Ovary (tissue), 7 donors: ENCODE measurements at regions not wholly inside any gene's neighbourhood (a gene's known extent, or its start where the extent isn't known, plus 50 kb on each side); places are given as distances from the start of the nearest gene placed in this dataset.

Experiments
- DNase-seq, 5 donors: peaks; one replicate each; pipeline ENCODE4 v3.0.0-alpha.2; 2019 to 2020
- H3K27ac ChIP-seq, 2 donors: fragments of 200-600 bp; one replicate each; pipeline versions ENCODE4 v1.5.1 to v1.8.0; 2019 to 2022
- H3K27me3 ChIP-seq: fragments of 200-600 bp; one replicate; pipeline ENCODE4 v1.8.0; 2022
- H3K36me3 ChIP-seq: fragments of 200-600 bp; sonication (generic); one replicate; pipeline ENCODE4 v1.5.1; 2019
- H3K4me1 ChIP-seq: one replicate; pipeline ENCODE4 v1.8.1; 2013; ENCODE audit warnings: mild to moderate bottlenecking, moderate library complexity; ENCODE audit not compliant: insufficient read depth
- H3K4me3 ChIP-seq: fragments of 200-600 bp; sonication (generic); one replicate; pipeline ENCODE4 v1.5.1; 2017
- H3K9me3 ChIP-seq, 2 donors: fragments of 200-600 bp in 1 of 2; sonication (generic) in 1 of 2; one replicate each; pipeline versions ENCODE4 v1.5.1 to v1.8.1; 2013 to 2019; ENCODE audit warnings: mild to moderate bottlenecking in 1 of 2, moderate library complexity in 1 of 2
- CTCF ChIP-seq, 3 donors: fragments of 450-650 bp in 2 of 3; fragments of 200-600 bp in 1 of 3; IDR thresholded peaks; one replicate each; pipeline versions ENCODE4 v1.5.1 to v1.8.0; 2016 to 2022; ENCODE audit warnings: antibody characterized with exemption in 3 of 3, mild to moderate bottlenecking in 1 of 3
- EP300 ChIP-seq: sonication (generic); formaldehyde crosslinking; IDR thresholded peaks from one replicate; pipeline ENCODE4 v1.6.1; 2017; ENCODE audit warnings: antibody characterized with exemption
- POLR2A ChIP-seq: fragments of 450-650 bp; IDR thresholded peaks from one replicate; pipeline ENCODE4 v1.6.1; 2017; ENCODE audit warnings: antibody characterized with exemption, mild to moderate bottlenecking, moderate library complexity
- WGBS, 3 donors: extraction: QIAGEN DNeasy Blood & Tissue Kit in 1 of 3; methylation state at CpG; one replicate each; pipeline versions ENCODE4 v1.1.5 to v1.1.7; 2013 to 2017; 5-methylcytosine and 5-hydroxymethylcytosine counted together
- intact Hi-C, 4 donors: fragments of 100-400 bp; cut with DNase I; formaldehyde crosslinking; loops; one replicate each; pipeline versions ENCODE4 v1.11.0 to v1.15.1; 2022 to 2023
- donor health status: DM: no; HTN: no; CAD: no; lungs with moderate emphysema.
- donor health status: DM: no; HTN: no; CAD: no.
- donor health status: Bipolar disorder and iron deficiency.
- donor health status: DM: no; HTN: no; CAD: no.
- donor health status: DM: yes; HTN: yes; CAD: no.

- Histone ChIP-seq H3K27ac (no peak overlapping the region), H3K9me3 (no peaks in the 10 kb centered on the region), H3K27me3 (no peaks in the 10 kb centered on the region), H3K36me3 (no peaks in the 10 kb centered on the region), H3K4me1 (no peaks in the 10 kb centered on the region), H3K4me3 (no peak overlapping the region)
- TF ChIP-seq EP300 (no peak), POLR2A (no peak), CTCF (IDR thresholded peaks at IDR 0.05) (no peak)
- intact Hi-C loops = no loop called here
- no peak for DNase-seq
- 52 to 65% (median 53%) methylated on average over 11 of the region's 11 CpGs for WGBS, 3 donors
These were observed 950.3 kb downstream of the SOCS6 start for GRCh38 chr18:71238974-71239624.

GRCh38 chr18:71237641-71238040 lies 948.8 kb downstream of the SOCS6 start:
- Histone ChIP-seq H3K4me1 (no peaks in the 10 kb centered on the region), H3K27me3 (no peaks in the 10 kb centered on the region), H3K4me3 (no peak overlapping the region), H3K27ac (no peak overlapping the region), H3K9me3 (no peaks in the 10 kb centered on the region), H3K36me3 (no peaks in the 10 kb centered on the region)
- 16 to 30% (median 29%) methylated on average over 1 of the region's 1 CpG for WGBS, 3 donors
- DNase-seq = no peak
- no peak for TF ChIP-seq EP300
- TF ChIP-seq CTCF (IDR thresholded peaks at IDR 0.05) = no peak
- TF ChIP-seq POLR2A = no peak
- intact Hi-C loops = no loop called here

DNA sequence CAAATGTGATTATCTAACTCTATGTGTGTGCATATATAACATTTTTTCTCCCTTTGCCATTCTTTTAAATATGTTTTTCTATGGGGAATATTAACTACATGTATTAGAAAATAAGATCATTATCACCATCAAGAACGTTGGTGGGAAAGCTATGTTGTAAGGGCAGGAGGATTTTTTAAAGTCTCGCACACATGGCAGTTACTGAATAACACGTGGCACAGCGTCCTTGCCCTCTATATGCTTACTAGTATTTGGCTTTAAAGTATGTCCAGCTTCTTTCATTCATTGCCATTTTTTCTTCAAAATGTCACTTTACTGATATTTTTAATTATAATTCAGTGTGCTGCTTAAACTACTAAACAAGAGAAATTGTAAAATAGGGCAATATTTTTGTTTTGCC lies 944.3 kb downstream of the SOCS6 start:
- no peak overlapping the region for H3K27ac ChIP-seq
- no peaks in the 10 kb centered on the region for H3K9me3 ChIP-seq
- intact Hi-C loops = no loop called here
- DNase-seq = no peak
- TF ChIP-seq POLR2A = no peak
- no peak for TF ChIP-seq EP300
- no peak for TF ChIP-seq CTCF (IDR thresholded peaks at IDR 0.05)
- H3K27me3 ChIP-seq = no peaks in the 10 kb centered on the region
- no peaks in the 10 kb centered on the region for H3K4me1 ChIP-seq
- H3K4me3 ChIP-seq = no peak overlapping the region
- no peaks in the 10 kb centered on the region for H3K36me3 ChIP-seq
- WGBS, 3 donors = 60 to 73% (median 62%) methylated on average over 4 of the region's 4 CpGs

DNA sequence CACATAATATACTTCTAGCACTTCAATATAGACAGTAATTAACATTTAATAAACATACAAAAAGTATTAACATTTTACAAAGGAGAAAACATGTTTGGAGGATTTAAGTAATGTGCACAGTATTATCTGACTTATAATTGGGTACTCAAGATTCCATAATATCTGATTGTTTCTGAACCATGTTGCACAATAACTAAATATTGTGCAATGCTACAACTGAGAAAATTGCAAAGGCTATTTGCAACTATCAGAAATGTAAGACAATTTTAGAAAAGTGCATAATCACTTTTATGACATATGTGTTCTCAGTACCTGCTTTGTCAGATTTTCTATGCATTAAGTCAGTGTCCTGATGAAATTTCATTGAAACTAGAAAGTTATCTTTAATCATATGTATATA lies 934.6 kb downstream of the SOCS6 start:
- no peak for DNase-seq
- no peak for TF ChIP-seq POLR2A
- no peak for TF ChIP-seq CTCF (IDR thresholded peaks at IDR 0.05)
- no peak for TF ChIP-seq EP300
- intact Hi-C loops = no loop called here

More for the DNA sequence above, 934.6 kb downstream of the SOCS6 start:
- Histone ChIP-seq H3K4me3 (no peak overlapping the region), H3K27me3 (no peaks in the 10 kb centered on the region), H3K36me3 (no peaks in the 10 kb centered on the region), H3K27ac (no peak overlapping the region), H3K4me1 (no peaks in the 10 kb centered on the region), H3K9me3 (no peaks in the 10 kb centered on the region)
